AG09319 (cell line): ENCODE measurements at regions not wholly inside any gene's neighbourhood (a gene's known extent, or its start where the extent isn't known, plus 50 kb on each side); places are given as distances from the start of the nearest gene placed in this dataset.

ENCODE experiments used
- DNase-seq: peaks from one replicate; pipeline ENCODE4 v3.0.0-alpha.2; 2010; ENCODE audit warnings: low read depth; ENCODE audit errors: extremely low read depth
- TF ChIP-seq, protein P1 (sequence below): IDR thresholded peaks from 2 replicates; pipeline ENCODE4 v1.5.1; 2011; ENCODE audit warnings: low read depth, mild to moderate bottlenecking, inconsistent platforms, low read length, moderate library complexity

DNA sequence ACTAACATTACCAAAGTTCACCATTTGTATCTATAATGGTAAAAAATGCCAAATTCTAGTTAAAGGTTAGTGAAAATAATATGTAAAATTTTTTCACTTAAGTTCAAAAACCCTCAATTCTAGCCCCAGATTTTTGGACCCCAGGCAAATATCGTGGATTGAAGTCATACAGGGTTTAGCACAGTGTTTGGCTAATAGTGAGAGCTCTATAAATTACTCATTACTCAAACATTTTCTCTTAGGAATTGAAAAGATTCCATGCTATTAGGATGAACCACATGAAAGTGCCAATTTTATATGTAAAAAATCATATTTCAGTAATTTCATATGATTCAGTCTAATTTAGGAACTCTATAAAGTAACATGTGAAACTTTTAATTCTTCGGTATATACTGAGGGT lies 170.3 kb upstream of the PREP start:
- no peak for DNase-seq
- TF ChIP-seq, protein P1, sequence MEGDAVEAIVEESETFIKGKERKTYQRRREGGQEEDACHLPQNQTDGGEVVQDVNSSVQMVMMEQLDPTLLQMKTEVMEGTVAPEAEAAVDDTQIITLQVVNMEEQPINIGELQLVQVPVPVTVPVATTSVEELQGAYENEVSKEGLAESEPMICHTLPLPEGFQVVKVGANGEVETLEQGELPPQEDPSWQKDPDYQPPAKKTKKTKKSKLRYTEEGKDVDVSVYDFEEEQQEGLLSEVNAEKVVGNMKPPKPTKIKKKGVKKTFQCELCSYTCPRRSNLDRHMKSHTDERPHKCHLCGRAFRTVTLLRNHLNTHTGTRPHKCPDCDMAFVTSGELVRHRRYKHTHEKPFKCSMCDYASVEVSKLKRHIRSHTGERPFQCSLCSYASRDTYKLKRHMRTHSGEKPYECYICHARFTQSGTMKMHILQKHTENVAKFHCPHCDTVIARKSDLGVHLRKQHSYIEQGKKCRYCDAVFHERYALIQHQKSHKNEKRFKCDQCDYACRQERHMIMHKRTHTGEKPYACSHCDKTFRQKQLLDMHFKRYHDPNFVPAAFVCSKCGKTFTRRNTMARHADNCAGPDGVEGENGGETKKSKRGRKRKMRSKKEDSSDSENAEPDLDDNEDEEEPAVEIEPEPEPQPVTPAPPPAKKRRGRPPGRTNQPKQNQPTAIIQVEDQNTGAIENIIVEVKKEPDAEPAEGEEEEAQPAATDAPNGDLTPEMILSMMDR = no peak

- TF ChIP-seq, protein P1 = no peak
- DNase-seq = no peak
Measured at GRCh38 chr6:105570416-105570815, 167.5 kb upstream of the PREP start.

DNA sequence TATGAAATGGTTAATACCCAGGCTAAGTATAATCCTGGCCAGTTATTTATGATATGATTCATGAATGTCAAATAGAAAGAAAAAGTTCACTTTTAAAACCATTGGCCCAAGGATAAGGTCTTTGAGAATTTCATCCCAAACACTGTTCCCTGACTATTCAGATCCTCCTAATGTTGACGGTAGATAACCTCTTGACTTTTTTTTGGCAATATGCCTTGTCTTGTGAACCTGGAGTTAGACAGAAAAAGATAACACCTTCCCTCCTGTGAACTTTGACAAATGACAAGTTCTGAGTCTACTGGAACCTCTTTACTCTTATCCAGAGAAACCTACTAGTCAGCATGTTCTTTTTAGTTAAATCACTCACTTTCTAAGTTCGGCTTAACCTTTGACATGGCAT lies 166.8 kb upstream of the PREP start:
- DNase-seq = no peak
- TF ChIP-seq, protein P1 = no peak

DNA sequence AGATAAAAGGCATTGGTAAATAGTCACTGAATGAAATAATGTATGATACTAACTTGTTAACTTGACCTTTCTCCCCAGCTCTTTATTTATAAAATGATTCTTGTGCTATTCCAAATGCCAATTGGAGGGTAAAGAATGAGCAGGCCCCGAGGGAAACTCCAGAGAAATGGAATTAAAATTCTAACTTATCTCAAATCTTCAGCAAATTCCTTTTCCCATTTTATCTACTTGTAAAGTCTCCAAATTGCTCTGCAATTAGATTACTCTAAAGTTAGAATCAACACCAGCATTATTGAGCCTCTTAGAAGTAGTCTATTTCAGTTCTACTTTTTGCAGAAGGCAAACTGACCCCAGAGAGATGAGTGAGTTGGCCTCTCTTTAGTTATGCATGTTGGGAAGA lies 165.9 kb upstream of the PREP start:
- TF ChIP-seq, protein P1 = no peak
- no peak for DNase-seq

DNA sequence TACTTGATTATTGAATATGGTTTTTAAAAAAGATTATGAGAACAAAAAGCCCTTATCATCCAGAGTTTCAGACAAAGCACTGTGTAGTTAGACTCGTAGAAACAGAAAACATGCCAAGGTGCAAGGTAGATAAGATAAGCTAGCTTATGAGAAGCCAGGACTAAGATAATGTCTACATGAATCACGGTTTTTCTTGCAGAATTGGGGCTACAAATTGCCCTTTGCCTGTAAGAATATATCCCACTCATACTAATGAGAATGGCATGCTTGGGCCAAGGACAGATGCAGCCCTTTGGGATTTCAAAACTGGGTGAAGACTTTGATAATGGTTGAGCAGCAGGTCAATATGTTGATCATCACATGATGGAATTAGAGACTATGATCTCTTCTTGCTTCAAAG lies 165.3 kb upstream of the PREP start:
- TF ChIP-seq, protein P1 = no peak
- DNase-seq = no peak

GRCh38 chr6:105567140-105567539 lies 164.3 kb upstream of the PREP start:
- no peak for DNase-seq
- TF ChIP-seq, protein P1 = no peak

GRCh38 chr6:105566503-105566902 lies 163.6 kb upstream of the PREP start:
- DNase-seq = no peak
- TF ChIP-seq, protein P1 = no peak
